ENCODE measurements at regions not wholly inside any gene's neighbourhood (a gene's known extent, or its start where the extent isn't known, plus 50 kb on each side); places are given as distances from the start of the nearest gene placed in this dataset.
"Not testable (repeated sequence)": the region's sequence is repeated elsewhere in the genome, so short reads cannot be mapped to it uniquely, and the experiment has no call there.

GRCh38 chr5:42944989-42945388 is 95.1 kb downstream of the ANXA2R start:
- intact Hi-C loops (cut with DNase I) = no loop called here

GRCh38 chr5:42943931-42944631 is 96.0 kb downstream of the ANXA2R start:
- peaks cover 0 to 98% (median 38%) of the 10 kb centered on the region in 4 donors for H3K27me3 ChIP-seq
- peak overlapping the region in 3 of 4 donors; percentile 16 to 33 (median 27) for H3K4me3 ChIP-seq
- intact Hi-C loops (cut with DNase I) = no loop called here

More at GRCh38 chr5:42944989-42945388, 95.1 kb downstream of the ANXA2R start:
- 87% methylated on average over 5 of the region's 5 CpGs for WGBS
- no peak for DNase-seq (ENCODE audit: extremely low spot score)
- TF ChIP-seq CTCF (IDR thresholded peaks at IDR 0.05) (no peak), POLR2AphosphoS5 (IDR thresholded peaks at IDR 0.05) (peak in 1 of 2 donors; percentile 52)
- no peaks in the 10 kb centered on the region for H3K36me3 ChIP-seq
- no peak overlapping the region for H3K27ac ChIP-seq (replicated peaks in 1 of 4)
- H3K4me3 ChIP-seq = no peak overlapping the region
- H3K4me1 ChIP-seq = peaks cover 16 to 21% (median 19%) of the 10 kb centered on the region in 4 donors
- H3K9me3 ChIP-seq = no peaks in the 10 kb centered on the region
- H3K27me3 ChIP-seq = peaks cover 0 to 98% (median 47%) of the 10 kb centered on the region in 4 donors

GRCh38 chr5:42940853-42941252 is 99.3 kb downstream of the ANXA2R start:
- peaks cover 7 to 12% (median 8%) of the 10 kb centered on the region in 4 donors for H3K4me1 ChIP-seq
- intact Hi-C loops (cut with DNase I) = no loop called here
- H3K9me3 ChIP-seq = no peaks in the 10 kb centered on the region
- TF ChIP-seq EP300 (IDR thresholded peaks at IDR 0.05) (no peak), POLR2AphosphoS5 (IDR thresholded peaks at IDR 0.05) (no peak), CTCF (IDR thresholded peaks at IDR 0.05) (no peak), POLR2A (IDR thresholded peaks at IDR 0.05; ENCODE audit: low read depth) (no peak)
- H3K27ac ChIP-seq (replicated peaks in 1 of 4) = no peak overlapping the region
- H3K36me3 ChIP-seq = no peaks in the 10 kb centered on the region
- H3K4me3 ChIP-seq = no peak overlapping the region
- no peak for DNase-seq (ENCODE audit: extremely low spot score)
- peaks cover 0 to 74% (median 12%) of the 10 kb centered on the region in 4 donors for H3K27me3 ChIP-seq

More at GRCh38 chr5:42943931-42944631, 96.0 kb downstream of the ANXA2R start:
- Histone ChIP-seq H3K9me3 (no peaks in the 10 kb centered on the region), H3K27ac (replicated peaks in 1 of 4) (no peak overlapping the region), H3K4me1 (peaks cover 12 to 13% (median 12%) of the 10 kb centered on the region in 4 donors), H3K36me3 (no peaks in the 10 kb centered on the region)
- TF ChIP-seq EP300 (IDR thresholded peaks at IDR 0.05) (no peak), POLR2A (IDR thresholded peaks at IDR 0.05; ENCODE audit: low read depth) (no peak), POLR2AphosphoS5 (IDR thresholded peaks at IDR 0.05) (no peak), CTCF (IDR thresholded peaks at IDR 0.05) (no peak)
- no peak for DNase-seq (ENCODE audit: extremely low spot score)
- WGBS = 42% methylated on average over 24 of the region's 39 CpGs

- H3K36me3 ChIP-seq; H3K9me3 ChIP-seq; H3K4me3 ChIP-seq; H3K4me1 ChIP-seq; DNase-seq (ENCODE audit: extremely low spot score); intact Hi-C loops (cut with DNase I); H3K27ac ChIP-seq (replicated peaks in 1 of 4): not testable (repeated sequence)
- WGBS = 89% methylated on average over 3 of the region's 8 CpGs
- peaks cover 0 to 22% (median 0%) of the 10 kb centered on the region in 4 donors for H3K27me3 ChIP-seq
Measured at GRCh38 chr5:42932011-42932410, 108.1 kb downstream of the ANXA2R start.

GRCh38 chr5:42931451-42931850 is 108.7 kb downstream of the ANXA2R start:
- 93% methylated on average over 9 of the region's 9 CpGs for WGBS
- H3K4me1 ChIP-seq; H3K27ac ChIP-seq (replicated peaks in 1 of 4): not testable (repeated sequence)

GRCh38 chr5:42930934-42931333 is 109.2 kb downstream of the ANXA2R start:
- no peak for DNase-seq (ENCODE audit: extremely low spot score)
- Histone ChIP-seq H3K27me3 (peaks cover 0 to 33% (median 0%) of the 10 kb centered on the region in 4 donors), H3K4me1 (no peaks in the 10 kb centered on the region), H3K36me3 (no peaks in the 10 kb centered on the region), H3K4me3 (no peak overlapping the region), H3K27ac (replicated peaks in 1 of 4) (no peak overlapping the region), H3K9me3 (peaks cover 0 to 6% (median 0%) of the 10 kb centered on the region in 4 donors)
- 89% methylated on average over 1 of the region's 1 CpG for WGBS
- TF ChIP-seq CTCF (IDR thresholded peaks at IDR 0.05) = no peak
- TF ChIP-seq POLR2AphosphoS5 (IDR thresholded peaks at IDR 0.05) = no peak
- no peak for TF ChIP-seq EP300 (IDR thresholded peaks at IDR 0.05)
- no peak for TF ChIP-seq POLR2A (IDR thresholded peaks at IDR 0.05; ENCODE audit: low read depth)
- intact Hi-C loops (cut with DNase I) = no loop called here

More at GRCh38 chr5:42931451-42931850, 108.7 kb downstream of the ANXA2R start:
- intact Hi-C loops (cut with DNase I); H3K9me3 ChIP-seq; DNase-seq (ENCODE audit: extremely low spot score); H3K4me3 ChIP-seq; H3K36me3 ChIP-seq: not testable (repeated sequence)
- peaks cover 0 to 28% (median 0%) of the 10 kb centered on the region in 4 donors for H3K27me3 ChIP-seq
